Endometrial microvascular endothelial cells (primary cell): ENCODE measurements at regions not wholly inside any gene's neighbourhood (a gene's known extent, or its start where the extent isn't known, plus 50 kb on each side); places are given as distances from the start of the nearest gene placed in this dataset.
"Not testable (repeated sequence)": the region's sequence is repeated elsewhere in the genome, so short reads cannot be mapped to it uniquely, and the experiment has no call there.

ENCODE experiments used
- in situ Hi-C: cut with HindIII; loops from 2 replicates; pipeline ENCODE4 v1.10.0; 2017; ENCODE audit warnings: low sequenced_read_pairs, low pct_unique_long_range_greater_than_20kb; ENCODE audit errors: inconsistent ontology term

DNA sequence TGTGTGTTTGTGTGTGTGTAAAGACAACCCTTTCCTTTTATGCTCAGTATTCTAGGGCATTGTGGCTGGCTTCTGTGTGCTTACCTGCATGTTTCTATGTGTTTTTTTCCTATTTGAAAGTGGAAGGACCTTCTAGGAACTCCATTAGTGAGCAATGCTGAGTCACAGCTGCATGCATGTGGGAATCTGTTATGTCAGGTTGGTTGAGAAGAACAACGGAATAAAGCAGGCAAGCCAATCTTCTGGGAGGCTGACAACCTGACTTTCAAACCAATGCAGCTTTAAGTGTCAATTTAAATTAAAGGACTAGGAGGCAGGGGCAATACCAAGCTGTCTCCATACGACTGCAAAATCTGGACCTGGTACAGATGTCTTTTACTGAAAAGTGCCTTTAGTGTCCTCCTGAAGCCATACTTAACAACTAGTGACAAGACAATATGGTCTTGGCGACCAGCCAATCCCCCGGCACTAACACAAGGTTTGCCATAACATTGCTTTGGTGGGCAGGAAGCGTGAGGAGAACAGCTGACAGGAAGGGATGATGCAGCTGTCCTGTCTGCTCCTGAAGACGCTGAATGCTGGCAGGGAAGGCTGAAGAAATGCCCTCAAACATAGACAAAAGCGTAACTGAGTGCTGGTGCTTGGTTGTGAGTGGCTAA, 514.7 kb upstream of the CDH7 start:
- in situ Hi-C loops: no loop called here

DNA sequence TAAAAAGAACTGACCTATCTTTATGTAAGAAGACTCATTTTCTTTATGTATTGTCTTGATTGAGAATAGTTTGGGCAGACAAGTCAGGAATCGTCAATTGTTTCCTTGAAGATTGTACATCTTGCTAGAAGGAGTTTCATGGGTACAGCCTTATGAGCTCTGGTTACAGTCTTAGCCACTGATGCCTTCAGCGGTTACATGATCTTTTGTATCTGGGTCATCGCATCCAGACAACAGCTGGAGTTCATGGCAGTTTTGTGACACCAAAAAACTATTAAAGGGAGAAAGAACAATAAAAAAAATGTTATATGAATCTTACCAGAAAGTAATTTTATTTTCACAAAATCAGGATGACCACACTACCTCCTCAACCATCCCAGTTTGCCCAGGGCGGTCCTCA, 520.5 kb upstream of the CDH7 start:
- in situ Hi-C loops: no loop called here

DNA sequence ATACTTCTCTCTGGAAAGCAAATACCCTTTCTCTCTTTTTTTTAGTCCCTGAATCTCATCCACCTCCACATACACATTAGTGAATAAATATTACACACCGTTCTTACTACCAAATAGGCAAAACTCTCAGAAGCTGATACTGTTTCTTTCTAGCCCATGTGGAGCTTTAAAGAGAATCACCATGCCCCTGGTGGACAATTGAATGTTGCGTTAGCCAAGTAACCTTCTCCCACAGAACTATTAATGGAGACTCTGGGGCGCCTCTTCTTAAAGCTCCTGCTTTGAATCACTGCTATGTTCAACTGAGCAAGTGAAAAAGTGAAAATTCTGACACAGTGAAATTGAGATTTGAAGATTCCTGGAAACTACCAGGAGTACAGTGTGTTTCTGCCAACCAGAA, 522.8 kb upstream of the CDH7 start:
- in situ Hi-C loops: no loop called here

DNA sequence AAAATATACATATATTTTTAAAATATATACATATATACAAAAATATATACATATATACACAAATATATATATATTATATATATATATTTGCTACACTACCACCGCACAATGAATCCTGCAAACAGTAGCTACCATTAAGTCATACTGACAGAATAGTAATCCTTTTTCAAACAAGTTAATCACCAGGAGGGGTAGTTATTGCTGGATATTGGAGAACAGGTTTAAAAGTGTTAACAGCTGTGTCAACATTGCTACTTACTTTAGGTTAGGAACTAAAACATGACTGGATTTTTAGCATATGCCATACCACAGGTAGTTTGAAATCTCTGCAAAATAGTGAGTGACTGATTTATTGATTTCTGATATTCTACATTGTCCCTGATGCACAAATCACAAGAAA, 529.1 kb upstream of the CDH7 start:
- in situ Hi-C loops: no loop called here

DNA sequence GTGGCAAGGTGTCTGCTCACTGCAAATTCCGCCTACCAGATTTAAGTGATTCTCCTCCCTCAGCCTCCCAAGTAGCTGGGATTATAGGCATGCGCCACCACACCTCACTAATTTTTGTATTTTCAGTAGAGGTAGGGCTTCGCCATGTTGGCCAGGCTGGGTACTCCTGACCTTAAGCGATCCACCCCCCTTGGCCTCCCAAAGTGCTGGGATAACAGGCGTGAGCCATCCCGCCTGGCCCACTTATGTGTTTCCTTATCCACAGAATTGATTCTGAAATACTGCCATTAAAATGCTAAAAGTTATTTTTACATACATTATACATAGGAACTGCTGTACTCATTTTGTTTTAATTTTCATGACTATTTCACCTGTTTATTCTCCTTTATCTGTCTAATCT, 529.7 kb upstream of the CDH7 start:
- in situ Hi-C loops: no loop called here

DNA sequence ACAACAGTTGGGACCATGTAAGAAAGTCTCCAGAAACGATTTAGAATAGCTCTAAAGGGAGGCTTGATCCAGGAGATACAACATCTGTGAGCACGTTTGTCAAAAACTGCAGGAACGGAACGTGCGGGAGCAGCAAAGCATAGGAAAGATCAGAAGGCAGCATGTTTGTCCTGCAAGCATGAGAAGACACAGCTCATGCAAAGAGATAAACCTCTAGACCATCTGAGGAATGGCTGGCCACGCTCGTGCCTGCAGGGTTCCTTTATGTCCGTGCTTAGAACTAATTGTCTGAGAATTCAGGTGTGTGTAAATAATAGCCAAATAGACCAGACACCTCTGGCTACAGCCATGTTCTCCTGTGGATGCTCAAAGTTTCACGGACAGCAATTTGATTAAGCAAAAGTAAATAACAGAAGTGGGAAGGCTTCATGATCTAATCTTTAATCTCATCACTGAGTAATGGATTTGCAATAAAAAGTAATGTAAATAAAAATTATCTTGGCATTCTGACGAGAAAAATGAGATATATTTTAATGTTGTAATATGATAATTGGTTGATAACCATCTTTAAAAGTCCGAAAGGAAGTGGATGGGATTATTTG, 534.8 kb upstream of the CDH7 start:
- in situ Hi-C loops: no loop called here

DNA sequence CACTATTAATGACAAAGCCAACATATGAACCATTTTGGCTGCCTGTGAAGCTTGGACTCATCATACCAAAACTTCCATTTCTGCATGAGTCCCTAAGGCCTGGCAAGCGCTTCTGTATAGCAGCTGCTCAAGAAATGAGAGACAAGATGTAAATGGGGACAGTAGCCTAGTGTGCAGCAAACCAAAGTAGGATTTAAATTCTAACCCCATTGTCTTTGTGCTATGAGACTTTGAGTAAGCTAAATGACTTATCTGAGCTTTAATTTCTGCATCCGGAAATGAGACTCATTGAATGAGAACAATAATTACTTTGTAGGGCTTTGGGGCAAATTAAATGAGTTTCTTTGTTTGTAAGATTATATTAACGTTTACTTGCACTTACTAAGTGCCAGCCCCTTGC, 536.4 kb upstream of the CDH7 start:
- in situ Hi-C loops: no loop called here

DNA sequence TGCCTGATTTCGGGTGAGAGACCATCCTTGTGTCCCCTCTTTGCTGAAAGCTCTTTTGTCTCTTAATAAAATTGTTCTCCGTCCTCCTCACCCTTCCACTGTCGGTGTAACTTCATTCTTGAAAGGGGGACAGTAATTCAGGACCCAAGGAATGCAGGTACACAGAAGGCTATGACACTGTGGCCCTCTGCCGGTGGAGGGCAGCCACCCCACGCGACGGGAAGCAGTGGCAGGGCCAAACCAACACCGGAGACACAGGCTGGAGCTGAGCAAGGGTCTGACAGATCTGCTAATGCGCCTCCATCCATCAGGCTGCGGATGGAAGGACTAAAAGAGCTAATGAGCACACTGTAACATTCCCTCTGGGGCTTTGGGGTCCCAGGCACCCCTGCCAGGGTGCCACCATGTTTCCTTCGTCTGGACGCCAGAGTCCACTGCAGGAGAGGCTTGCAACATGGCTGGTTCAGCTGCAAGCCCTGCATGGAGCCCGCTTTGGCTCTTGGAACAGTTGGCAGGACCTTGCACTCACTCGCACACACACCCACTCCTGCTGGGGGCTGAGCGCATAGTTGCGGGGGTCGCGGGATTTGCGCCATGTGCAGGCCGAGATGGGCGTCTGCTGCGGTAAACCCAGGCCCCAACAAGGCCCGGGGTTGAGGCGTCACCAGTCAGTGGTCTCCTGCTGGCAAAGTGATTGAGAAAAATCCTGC, 544.1 kb upstream of the CDH7 start:
- in situ Hi-C loops: no loop called here

DNA sequence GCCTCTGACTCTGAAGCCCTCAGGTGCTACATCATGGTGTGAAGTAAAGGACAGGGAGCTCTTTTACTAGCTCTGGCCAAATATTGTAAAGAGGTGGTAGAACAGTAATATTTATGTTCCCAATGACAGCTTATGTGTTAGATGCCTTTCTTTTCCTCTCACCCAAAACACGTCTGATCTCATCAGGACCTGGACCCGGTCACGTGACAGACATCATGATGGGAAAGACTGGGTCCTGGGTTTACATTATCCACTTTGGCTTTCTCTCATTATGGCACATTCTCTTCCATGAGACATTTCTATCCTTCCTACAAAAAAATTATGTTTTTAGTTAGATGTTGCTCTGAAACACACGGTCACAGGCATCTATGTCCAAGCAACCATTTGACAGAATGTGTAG, 548.7 kb upstream of the CDH7 start:
- in situ Hi-C loops: no loop called here

DNA sequence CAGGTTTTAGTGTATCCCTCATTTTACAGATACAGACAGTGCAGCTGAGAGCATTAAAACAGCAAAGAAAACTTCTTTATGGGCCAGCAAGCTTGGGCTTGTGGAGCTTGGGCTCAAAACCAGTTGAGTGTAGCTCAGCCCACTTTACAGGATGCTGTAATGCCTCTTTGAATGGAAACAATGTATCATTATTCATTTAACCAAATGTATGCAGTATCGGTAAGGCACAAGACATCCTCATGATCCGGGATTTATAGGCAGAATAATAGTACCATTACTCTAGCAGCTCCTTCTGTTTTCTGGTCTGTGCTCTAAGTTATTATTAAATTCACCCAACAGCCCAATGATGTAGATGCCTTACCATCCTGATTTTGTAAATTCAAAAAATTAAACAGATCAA, 575.1 kb upstream of the CDH7 start:
- in situ Hi-C loops: no loop called here

DNA sequence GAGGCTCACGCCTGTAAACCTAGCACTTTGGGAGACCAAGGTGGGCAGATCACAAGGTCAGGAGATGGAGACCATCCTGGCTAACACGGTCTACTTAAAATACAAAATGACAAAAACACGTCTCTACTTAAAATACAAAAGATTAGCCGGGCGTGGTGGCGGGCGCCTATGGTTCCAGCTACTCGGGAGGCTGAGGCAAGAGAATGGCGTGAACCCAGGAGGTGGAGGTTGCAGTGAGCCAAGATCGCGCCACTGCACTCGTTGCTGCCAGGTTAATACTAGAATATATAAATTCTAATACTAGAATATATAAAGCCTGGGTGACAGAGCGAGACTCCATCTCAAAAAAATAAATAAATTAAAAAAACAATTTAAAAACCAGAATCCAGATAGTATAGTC, 588.7 kb upstream of the CDH7 start:
- in situ Hi-C loops: not testable (repeated sequence)

DNA sequence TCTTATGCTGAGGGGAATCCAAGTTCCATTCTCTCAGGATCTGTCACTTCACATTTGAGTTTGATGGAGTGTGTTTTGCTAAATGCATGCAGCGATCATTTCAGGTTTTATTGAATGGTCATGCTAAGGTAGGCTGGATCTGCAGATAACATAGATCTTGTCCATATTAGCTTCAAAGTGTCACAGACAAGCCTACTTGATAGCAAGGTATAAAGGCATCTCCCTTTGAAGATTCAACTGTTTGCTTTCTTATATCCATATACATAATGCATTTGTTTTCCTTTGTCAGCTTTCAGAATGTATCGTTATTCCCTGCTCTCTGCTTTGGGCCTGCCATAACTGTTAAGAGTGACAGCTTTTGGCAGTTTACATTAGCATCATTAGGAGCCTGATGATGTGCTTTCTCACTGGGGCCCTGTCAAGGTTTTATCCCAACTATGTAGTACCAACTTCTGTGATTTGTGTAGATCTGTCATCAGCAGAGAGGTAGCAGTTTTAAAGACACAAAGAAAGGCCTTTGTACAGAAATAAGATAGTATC, 604.3 kb upstream of the CDH7 start:
- in situ Hi-C loops: no loop called here

DNA sequence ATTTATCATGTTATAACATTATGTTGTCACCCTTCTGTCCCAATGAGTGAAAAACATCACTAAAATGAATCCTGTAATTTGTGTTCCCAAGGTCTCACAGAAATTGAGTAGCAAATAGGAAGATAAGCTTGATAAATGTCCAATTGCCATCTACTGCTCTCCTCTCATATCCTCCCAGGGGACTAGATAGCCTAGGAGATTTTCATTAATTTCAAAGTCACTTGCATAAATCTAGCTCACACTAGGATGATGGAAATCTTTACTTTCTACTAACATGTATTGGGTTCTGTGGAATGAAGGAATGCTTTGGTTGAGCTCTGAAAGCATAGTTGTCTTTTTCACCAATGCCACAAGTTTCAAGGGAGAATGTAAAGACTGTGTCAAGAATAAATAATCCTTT, 605.5 kb upstream of the CDH7 start:
- in situ Hi-C loops: no loop called here

DNA sequence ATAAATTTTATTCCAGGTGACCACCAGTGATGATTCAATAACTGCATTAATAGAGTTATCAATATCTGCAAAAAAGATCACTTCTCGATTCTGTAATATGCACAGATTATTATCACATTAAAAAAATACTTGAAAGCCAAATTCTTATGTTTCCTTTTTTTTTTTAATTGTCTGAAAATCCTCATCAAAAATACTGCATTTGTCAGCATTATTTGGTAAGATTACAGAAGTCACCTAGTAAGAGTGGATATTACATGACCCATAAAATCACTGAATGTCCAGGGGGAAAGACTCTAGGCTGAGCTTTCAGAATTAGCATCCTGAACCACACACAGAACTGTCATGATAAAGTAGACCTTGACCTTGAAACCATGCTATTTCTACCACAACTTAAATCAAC, 617.2 kb upstream of the CDH7 start:
- in situ Hi-C loops: no loop called here

DNA sequence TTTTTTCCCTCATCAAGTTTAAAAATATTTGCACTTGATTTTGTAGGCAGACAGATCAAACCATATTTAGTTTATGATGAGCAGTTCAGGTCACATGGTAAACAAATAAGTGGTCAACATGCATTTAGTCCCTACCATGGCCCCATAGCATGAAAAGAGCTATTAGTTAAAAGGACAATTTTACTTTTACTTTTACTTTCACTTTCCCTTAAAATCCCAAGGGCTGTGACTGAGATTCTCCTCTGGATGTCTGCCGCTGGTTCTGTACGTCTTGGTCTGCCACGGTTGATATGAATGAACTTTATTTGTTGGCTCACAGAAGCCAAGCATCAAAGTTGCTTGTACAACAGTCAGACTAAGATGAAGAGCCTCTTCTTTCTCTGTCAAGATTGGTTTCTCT, 626.2 kb upstream of the CDH7 start:
- in situ Hi-C loops: no loop called here

DNA sequence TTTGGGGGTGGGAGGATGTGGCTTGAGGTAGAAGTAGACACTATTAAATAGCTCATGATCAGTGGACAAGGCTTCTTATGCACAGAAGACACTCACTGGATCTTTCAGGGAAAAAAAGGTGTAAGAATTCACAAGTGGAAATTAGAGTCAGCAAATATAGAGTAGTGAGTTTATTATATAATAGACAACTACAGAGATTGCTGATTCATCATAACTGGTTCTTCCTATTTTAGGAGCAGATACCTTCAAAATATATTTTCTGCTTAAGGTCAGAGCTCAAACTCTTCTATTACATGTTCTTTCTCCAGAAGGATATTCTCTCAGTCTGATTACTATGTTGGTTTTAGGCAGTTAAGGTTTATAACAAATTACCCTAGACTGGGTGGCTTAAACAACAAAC, 646.9 kb upstream of the CDH7 start:
- in situ Hi-C loops: no loop called here

DNA sequence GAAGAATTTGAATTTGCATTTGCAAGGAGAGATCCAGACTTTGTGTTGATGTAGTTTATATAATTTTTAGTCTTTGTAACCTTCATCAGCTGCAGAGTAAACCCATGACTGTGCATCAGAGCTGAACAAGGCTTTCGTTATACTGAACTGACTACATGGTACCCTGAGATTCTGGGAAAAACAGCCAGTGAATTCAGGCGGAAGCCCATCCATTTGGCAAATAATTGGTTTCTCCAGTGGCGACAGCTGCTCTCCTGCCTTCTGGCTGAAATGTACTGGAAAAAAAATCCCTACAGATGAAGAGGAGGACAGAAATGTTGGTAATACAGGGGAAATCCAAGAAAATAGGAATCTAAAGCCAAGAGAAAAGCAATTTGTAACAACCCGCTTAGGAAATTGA, 657.5 kb upstream of the CDH7 start:
- in situ Hi-C loops: no loop called here

DNA sequence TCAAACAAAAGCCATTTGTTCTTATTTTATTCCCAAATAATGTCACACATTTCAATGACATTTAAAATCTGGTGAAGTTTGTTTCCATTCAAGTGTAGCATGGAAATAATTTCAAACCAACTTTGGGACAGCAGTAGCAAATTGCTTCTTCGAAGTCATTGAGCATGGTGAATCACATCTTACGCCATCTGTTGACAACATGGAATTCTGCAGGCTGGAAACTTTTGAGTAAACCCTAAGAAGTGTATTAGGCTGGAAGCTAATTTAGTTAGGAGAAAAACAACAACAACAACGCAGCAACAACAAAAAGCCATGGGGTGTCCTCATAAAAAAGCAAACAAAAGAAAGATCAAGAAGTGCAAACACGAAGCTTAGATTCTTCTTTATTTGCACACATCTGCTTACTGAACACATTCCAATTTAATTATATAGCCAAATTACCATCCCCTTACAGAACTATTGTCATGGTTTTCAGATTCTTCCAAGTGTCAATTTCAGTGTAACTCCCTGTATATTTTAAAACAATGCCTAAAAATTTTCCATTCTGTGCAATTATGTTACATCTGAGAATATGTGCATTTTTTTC, 659.0 kb upstream of the CDH7 start:
- in situ Hi-C loops: no loop called here

DNA sequence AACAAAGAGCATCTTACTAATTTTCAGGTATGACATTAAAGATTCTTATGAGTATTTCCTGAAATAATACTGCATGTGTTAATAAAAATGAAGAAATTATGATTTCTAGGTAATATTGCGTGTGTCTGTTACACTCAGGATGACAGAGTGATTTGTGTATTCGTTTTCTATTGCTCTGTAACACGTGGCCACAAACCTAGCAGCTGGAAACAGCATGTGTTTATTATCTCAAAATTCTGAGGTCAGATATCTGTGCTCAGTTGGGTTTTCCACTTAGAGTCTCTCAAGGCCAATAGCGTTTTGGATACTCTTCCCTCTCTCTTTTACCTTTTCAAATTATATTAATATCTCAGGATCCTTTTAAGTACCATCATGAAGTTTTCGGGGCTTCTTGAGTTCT, 667.9 kb upstream of the CDH7 start:
- in situ Hi-C loops: no loop called here

DNA sequence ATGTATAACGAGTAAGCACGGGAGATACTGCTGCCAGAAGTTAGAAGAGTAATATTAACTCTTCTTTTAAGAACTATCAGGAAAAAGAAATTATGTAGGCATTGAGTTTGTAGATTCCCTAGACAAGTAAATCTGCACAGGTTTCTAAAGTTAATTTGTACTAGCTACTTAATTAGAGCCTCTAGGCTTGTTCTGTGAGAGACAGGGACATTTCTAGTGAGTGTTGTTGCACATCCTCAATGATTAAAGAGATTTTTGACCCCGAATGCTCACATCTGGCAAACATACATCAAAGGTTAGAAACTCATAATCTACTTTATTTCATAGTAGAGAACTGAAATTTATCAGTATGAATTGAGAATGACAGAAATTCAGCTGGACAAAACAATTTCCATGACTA, 669.0 kb upstream of the CDH7 start:
- in situ Hi-C loops: no loop called here
